ENCODE measurements at regions not wholly inside any gene's neighbourhood (a gene's known extent, or its start where the extent isn't known, plus 50 kb on each side); places are given as distances from the start of the nearest gene placed in this dataset.

GRCh38 chr10:8246548-8246947, 192.1 kb downstream of the GATA3 start:
- Histone ChIP-seq H3K27me3 (no peaks in the 10 kb centered on the region), H3K9me3 (no peaks in the 10 kb centered on the region), H3K36me3 (no peaks in the 10 kb centered on the region), H3K4me1 (no peaks in the 10 kb centered on the region), H3K27ac (no peak overlapping the region), H3K4me3 (no peak overlapping the region)
- intact Hi-C loops (cut with DNase I): no loop called here
- no peak for DNase-seq (ENCODE audit: extremely low spot score in 2 of 2)
- TF ChIP-seq POLR2AphosphoS5 (IDR thresholded peaks at IDR 0.05; ENCODE audit: insufficient read depth in 1 of 2, low read depth in 1 of 2): no peak
- TF ChIP-seq, protein P1, sequence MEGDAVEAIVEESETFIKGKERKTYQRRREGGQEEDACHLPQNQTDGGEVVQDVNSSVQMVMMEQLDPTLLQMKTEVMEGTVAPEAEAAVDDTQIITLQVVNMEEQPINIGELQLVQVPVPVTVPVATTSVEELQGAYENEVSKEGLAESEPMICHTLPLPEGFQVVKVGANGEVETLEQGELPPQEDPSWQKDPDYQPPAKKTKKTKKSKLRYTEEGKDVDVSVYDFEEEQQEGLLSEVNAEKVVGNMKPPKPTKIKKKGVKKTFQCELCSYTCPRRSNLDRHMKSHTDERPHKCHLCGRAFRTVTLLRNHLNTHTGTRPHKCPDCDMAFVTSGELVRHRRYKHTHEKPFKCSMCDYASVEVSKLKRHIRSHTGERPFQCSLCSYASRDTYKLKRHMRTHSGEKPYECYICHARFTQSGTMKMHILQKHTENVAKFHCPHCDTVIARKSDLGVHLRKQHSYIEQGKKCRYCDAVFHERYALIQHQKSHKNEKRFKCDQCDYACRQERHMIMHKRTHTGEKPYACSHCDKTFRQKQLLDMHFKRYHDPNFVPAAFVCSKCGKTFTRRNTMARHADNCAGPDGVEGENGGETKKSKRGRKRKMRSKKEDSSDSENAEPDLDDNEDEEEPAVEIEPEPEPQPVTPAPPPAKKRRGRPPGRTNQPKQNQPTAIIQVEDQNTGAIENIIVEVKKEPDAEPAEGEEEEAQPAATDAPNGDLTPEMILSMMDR (IDR thresholded peaks at IDR 0.05): no peak
- TF ChIP-seq POLR2A (IDR thresholded peaks at IDR 0.05): no peak

GRCh38 chr10:8247191-8247590, 192.7 kb downstream of the GATA3 start:
- H3K27me3 ChIP-seq: no peaks in the 10 kb centered on the region
- no peak for DNase-seq (ENCODE audit: extremely low spot score in 2 of 2)
- H3K4me3 ChIP-seq: no peak overlapping the region
- H3K27ac ChIP-seq: no peak overlapping the region
- no peaks in the 10 kb centered on the region for H3K9me3 ChIP-seq
- no peaks in the 10 kb centered on the region for H3K4me1 ChIP-seq
- intact Hi-C loops (cut with DNase I): no loop called here
- TF ChIP-seq POLR2A (IDR thresholded peaks at IDR 0.05) (no peak), POLR2AphosphoS5 (IDR thresholded peaks at IDR 0.05; ENCODE audit: insufficient read depth in 1 of 2, low read depth in 1 of 2) (no peak)
- TF ChIP-seq, protein P1 (IDR thresholded peaks at IDR 0.05): no peak
- H3K36me3 ChIP-seq: no peaks in the 10 kb centered on the region

- intact Hi-C loops (cut with DNase I): no loop called here
- DNase-seq (ENCODE audit: extremely low spot score in 2 of 2): no peak
- H3K9me3 ChIP-seq: no peaks in the 10 kb centered on the region
- no peak for TF ChIP-seq POLR2AphosphoS5 (IDR thresholded peaks at IDR 0.05; ENCODE audit: insufficient read depth in 1 of 2, low read depth in 1 of 2)
- TF ChIP-seq POLR2A (IDR thresholded peaks at IDR 0.05): no peak
- TF ChIP-seq, protein P1 (IDR thresholded peaks at IDR 0.05): no peak
- no peak overlapping the region for H3K4me3 ChIP-seq
- H3K36me3 ChIP-seq: no peaks in the 10 kb centered on the region
- H3K27ac ChIP-seq: no peak overlapping the region
- H3K4me1 ChIP-seq: no peaks in the 10 kb centered on the region
- no peaks in the 10 kb centered on the region for H3K27me3 ChIP-seq
These were observed 194.4 kb downstream of the GATA3 start for GRCh38 chr10:8248868-8249267.

DNA sequence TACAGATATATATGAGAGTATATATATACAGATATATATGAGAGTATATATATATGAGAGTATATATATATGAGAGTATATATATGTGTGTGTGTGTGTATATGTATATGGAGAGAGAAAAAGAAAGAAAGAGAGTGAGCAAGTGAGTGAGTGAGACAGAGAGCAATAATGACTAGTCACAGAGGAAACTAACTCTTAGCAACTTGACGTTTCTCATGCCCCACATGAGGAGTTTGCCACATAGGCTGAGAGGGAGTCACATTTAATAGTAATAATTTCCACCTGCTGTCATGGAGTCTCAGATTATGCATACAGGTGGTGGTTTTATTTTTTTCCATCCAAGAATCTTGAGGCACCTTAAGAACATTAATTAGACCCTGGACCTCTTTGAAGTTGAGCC, 199.9 kb downstream of the GATA3 start:
- Histone ChIP-seq H3K27me3 (no peaks in the 10 kb centered on the region), H3K9me3 (no peaks in the 10 kb centered on the region), H3K4me3 (no peak overlapping the region), H3K36me3 (no peaks in the 10 kb centered on the region), H3K27ac (no peak overlapping the region), H3K4me1 (no peaks in the 10 kb centered on the region)
- intact Hi-C loops (cut with DNase I): no loop called here
- DNase-seq (ENCODE audit: extremely low spot score in 2 of 2): no peak
- no peak for TF ChIP-seq POLR2AphosphoS5 (IDR thresholded peaks at IDR 0.05; ENCODE audit: insufficient read depth in 1 of 2, low read depth in 1 of 2)
- TF ChIP-seq, protein P1 (IDR thresholded peaks at IDR 0.05): no peak
- no peak for TF ChIP-seq POLR2A (IDR thresholded peaks at IDR 0.05)

DNA sequence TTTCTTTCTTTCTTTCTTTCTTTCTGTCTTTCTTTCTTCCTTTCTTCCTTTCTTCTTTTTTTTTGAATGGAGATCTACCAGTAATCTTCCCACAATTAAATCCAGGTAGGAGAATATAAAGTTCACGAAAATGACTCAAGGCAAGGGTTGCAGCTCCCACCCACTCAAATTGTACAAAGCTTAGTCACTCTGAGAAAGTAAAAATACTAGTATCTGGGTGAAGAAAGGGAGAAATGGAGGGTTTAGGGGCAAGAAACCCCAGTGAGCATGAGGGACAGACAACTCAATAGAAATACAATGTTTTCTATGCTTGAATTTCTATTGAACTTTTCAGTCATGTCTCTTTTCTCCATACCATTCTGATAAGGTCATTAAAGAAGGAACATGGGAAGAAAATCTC, 200.8 kb downstream of the GATA3 start:
- no peak overlapping the region for H3K27ac ChIP-seq
- DNase-seq (ENCODE audit: extremely low spot score in 2 of 2): no peak
- H3K4me1 ChIP-seq: no peaks in the 10 kb centered on the region
- H3K36me3 ChIP-seq: no peaks in the 10 kb centered on the region
- H3K27me3 ChIP-seq: no peaks in the 10 kb centered on the region
- no peaks in the 10 kb centered on the region for H3K9me3 ChIP-seq
- intact Hi-C loops (cut with DNase I): no loop called here
- no peak overlapping the region for H3K4me3 ChIP-seq
- TF ChIP-seq, protein P1 (IDR thresholded peaks at IDR 0.05): no peak
- TF ChIP-seq POLR2A (IDR thresholded peaks at IDR 0.05) (no peak), POLR2AphosphoS5 (IDR thresholded peaks at IDR 0.05; ENCODE audit: insufficient read depth in 1 of 2, low read depth in 1 of 2) (no peak)
